GM18499 (cell line): ENCODE measurements at regions not wholly inside any gene's neighbourhood (a gene's known extent, or its start where the extent isn't known, plus 50 kb on each side); places are given as distances from the start of the nearest gene placed in this dataset.

Experiments used
- ATAC-seq: cut with Tn5 transposase; IDR thresholded peaks from one replicate; pipeline ENCODE4 v1.9.1; 2021; ENCODE audit warnings: moderate number of reproducible peaks; ENCODE audit not compliant: insufficient read depth, unreplicated experiment

DNA sequence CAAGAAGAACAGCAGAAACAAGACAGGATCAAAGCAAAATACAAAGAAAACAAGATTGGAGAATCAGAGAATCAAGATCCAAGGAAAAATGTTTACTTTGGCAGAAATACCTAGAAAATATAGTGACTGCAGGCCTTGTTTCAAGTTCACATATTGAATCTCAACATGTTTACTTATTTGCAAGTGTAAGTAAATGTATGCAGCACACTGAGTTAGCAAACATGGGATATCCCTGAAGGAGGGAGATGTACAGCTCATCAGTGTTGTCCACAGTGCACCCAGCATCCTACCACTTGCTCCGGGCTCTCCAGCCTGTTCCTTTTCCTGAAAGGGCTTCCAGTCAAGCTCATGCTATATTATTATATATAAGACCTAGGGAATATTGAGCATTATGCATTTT lies 319.5 kb downstream of the PRL start:
- no peak for ATAC-seq

DNA sequence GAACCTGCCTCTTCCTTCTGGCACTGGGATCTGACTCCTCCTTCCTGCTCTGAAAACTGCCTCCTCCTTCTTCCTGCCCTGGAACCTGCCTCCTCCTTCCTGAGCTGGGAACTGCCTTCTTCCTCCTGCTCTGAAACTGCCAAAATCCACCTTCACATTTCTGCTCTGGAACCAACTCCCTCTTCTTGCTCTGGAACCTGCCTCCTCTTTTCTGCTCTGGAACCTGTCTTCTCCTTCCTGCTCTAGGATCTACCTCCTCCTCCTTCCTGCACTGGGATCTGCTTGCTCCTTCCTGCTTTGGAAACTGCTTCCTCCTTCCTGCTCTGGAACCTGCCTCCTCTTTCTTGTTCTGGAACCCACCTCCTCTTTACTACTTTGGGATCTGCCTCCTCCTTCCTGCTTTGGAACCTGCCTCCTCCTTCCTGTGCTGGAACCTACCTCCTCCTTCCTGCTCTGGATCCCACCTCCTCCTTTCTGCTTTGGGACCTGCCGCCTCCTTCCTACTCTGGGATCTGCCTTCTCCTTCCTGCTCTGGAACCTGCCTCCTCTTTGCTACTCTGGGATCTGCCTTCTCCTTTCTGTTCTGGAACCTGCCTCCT lies 315.5 kb downstream of the PRL start:
- ATAC-seq = no peak

GRCh38 chr6:21984135-21984534 lies 312.7 kb downstream of the PRL start:
- ATAC-seq = no peak

- ATAC-seq = no peak
Observed at GRCh38 chr6:21984561-21984960, 312.3 kb downstream of the PRL start.

DNA sequence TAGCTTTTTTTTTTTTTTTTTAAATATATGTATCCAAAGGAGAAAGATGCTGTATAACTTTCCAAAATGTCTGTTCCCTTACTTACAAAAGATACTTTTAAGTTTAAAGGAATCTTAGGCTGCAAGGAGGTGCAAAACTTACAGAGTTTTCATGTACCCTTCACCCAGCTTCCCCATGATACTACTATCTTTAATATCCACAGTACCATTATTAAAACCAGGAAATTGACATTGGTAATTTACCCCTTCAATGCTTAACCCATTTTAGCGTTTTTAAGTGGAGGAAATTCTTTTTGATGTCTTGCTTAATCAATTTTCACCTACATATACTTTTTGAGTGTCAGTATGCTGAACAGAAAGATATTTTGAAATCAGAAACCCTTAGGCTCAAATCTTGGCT lies 310.9 kb downstream of the PRL start:
- no peak for ATAC-seq

DNA sequence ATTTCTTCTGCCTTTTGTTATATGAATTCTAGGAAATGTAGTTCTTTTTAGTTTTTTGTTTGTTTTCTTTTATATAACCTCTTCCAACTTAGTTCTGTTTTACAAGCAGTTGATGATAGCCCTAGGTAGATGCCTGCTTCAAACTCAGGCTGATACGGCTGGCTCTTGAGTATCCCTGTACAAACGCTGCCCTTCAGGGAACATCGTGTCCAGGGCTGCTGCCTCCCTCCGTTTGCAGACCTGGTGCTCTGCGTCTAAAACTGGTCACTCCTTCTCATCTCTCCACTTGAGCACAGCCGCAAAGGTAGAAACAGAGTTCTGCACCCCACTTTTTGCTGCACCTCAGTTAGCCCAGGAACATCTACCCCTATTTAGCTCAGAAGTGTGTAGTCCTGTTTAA lies 310.1 kb downstream of the PRL start:
- ATAC-seq = no peak

GRCh38 chr6:21987501-21987957 lies 309.3 kb downstream of the PRL start:
- ATAC-seq = peak; percentile 69

DNA sequence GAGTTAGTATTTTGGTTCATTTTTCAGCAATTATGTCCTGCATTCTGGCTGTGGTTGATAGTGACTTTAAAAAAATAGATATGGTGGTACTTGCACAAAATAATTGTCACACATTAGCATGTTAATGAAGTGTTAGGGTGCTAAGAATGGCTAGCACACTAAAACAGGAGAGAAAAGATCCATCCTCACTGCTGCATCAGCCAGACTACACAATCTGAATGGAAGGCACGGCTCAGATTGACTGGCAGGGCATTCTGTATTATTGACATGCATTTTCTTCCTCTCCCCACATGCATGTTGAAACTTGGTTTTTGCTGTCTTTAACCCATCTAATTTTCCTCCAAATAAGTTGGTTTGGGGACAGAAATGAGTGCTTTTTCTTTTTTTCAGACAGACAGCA lies 306.3 kb downstream of the PRL start:
- no peak for ATAC-seq

DNA sequence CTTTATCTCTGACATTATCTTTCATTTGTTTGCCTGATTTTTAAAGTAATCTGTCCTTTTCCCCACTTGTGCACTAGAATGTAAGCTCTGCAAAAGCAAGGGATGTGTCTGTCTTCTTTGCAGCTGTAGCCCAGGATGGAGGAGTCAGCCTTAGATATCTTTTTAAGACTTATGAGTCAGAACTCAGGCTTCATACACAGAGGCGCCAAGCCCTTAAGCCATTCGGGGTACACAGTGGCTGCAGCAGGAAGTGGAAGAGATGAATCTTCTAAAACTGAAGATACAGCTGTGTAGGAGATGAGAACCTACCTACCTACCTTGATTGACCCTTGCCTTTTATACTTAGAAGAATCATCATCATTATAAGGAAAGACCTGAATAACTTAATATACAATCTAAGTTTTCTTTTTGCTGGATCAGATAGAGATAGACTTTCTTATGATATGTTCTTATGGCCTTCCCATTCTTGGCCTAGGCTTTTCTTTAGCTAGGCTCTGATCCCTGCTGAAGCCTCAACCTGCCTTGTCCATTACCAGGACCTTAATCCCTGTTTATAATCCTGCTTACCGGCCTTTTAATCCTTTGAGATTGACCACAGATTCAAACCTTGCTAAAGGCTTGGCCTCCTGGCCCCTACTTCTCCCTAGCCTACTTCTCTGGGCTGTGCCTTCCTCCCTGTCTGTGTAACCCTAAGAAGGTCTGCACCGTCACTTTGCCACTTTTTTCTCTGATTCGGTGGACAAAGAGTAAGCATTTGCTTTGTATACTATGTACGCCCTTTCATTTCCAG lies 304.5 kb downstream of the PRL start:
- ATAC-seq = no peak

DNA sequence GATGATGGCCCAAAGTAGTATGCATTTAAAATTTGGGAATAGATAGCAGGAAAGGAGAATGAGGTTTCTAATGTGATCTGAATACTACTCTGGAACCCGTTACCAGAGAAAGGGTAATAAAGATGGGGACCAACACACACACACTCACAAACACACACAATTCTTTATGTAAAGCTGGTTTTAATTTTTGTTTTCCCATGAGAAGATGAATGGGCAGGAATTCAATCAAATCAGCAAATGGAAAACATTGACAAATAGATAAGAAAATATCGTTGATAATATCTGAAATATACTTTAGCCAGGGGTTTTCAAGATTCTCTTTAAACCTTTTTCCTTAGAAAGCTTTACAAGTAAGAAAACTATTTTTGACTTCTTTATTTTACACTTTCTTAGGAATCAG lies 303.0 kb downstream of the PRL start:
- no peak for ATAC-seq

DNA sequence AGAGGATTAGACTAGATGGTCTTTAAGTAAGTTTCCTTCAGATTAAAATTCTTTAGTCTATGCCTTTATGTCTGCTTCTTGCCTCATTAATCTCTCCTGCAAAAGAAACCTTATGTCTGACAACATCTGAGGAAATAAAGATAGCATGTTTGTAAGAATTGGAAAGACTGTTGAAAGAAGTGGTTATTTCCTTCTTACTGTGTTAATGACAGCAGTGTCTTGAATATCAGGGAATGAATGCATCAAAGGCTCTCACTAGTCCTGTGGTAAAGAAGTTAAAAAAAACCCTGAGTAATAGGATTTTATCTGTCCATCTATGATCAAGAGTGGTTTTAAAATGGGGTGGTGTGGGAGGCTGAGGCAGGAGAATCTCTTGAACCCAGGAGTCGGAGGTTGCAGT lies 302.0 kb downstream of the PRL start:
- ATAC-seq = no peak

GRCh38 chr6:21995318-21995717 lies 301.5 kb downstream of the PRL start:
- no peak for ATAC-seq

- no peak for ATAC-seq
Observed at GRCh38 chr6:21996425-21997118, 300.3 kb downstream of the PRL start.

GRCh38 chr6:21997119-21998037 lies 299.5 kb downstream of the PRL start:
- ATAC-seq = no peak

- ATAC-seq = no peak
Observed at GRCh38 chr6:21998582-21998981, 298.3 kb downstream of the PRL start.

GRCh38 chr6:21999012-21999528 lies 297.8 kb downstream of the PRL start:
- ATAC-seq = no peak

GRCh38 chr6:21999741-22000140 lies 297.1 kb downstream of the PRL start:
- ATAC-seq = no peak

GRCh38 chr6:22001396-22002027 lies 295.3 kb downstream of the PRL start:
- ATAC-seq = no peak

DNA sequence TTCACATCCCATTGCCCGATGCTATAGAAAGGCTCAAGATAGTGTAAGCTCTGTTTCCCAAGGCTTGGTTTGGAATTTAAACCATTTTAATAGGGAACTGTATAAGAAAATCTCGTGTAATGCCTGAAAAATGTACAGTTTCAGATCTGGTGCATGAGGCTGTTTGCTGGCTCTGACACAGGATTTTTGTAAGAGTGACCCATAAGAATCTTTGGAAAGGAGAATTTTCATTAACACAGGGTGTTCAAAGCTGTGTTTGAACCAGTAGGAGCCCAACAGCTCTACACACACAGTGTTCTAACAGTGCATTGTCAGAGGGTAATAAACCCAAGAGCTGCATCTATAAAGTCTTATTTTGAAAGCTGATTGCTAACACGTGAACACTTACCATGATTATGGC lies 293.5 kb downstream of the PRL start:
- ATAC-seq = no peak

DNA sequence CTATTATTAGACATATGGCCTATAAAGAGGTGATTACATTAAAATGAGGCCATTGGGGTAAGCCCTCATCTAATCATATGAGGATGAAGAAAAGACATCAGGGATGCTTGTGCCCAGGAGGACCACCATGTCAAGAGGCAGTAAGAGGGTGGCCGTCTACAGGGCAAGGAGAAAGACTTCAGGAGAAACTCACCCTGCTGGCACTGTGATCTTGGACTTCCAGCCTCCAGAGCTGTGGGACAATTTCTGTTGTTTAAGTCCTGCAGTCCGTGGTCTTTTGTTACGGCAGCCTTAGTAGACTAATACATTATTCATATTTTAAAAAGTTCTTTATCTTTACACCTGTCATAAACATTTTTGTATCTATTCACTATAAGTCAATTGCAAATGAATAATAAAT lies 290.0 kb downstream of the PRL start:
- ATAC-seq = no peak
